HG02840 (cell line): ENCODE measurements at regions not wholly inside any gene's neighbourhood (a gene's known extent, or its start where the extent isn't known, plus 50 kb on each side); places are given as distances from the start of the nearest gene placed in this dataset.

Experiments used
- ATAC-seq: cut with Tn5 transposase; IDR thresholded peaks from one replicate; pipeline ENCODE4 v1.9.1; 2021; ENCODE audit warnings: mild to moderate bottlenecking, moderate library complexity, moderate number of reproducible peaks; ENCODE audit not compliant: unreplicated experiment, low FRiP score

- no peak for ATAC-seq
These were observed 102.8 kb upstream of the NUDT4 start for GRCh38 chr12:93274937-93275336.

- ATAC-seq = no peak
These were observed 102.1 kb upstream of the NUDT4 start for GRCh38 chr12:93275589-93275988.

- no peak for ATAC-seq
These were observed 97.9 kb upstream of the NUDT4 start for GRCh38 chr12:93279565-93280412.

- no peak for ATAC-seq
These were observed 90.6 kb upstream of the NUDT4 start for GRCh38 chr12:93287149-93287548.

- no peak for ATAC-seq
These were observed 89.1 kb upstream of the NUDT4 start for GRCh38 chr12:93288626-93289025.

GRCh38 chr12:93290391-93290790 is 87.3 kb upstream of the NUDT4 start:
- no peak for ATAC-seq

- ATAC-seq = no peak
These were observed 85.5 kb upstream of the NUDT4 start for GRCh38 chr12:93292213-93292612.

GRCh38 chr12:93292731-93293566 is 84.8 kb upstream of the NUDT4 start:
- ATAC-seq = no peak

- ATAC-seq = peak; percentile 53
These were observed 80.7 kb upstream of the NUDT4 start for GRCh38 chr12:93297032-93297431.

- no peak for ATAC-seq
These were observed 80.2 kb upstream of the NUDT4 start for GRCh38 chr12:93297536-93297935.

- no peak for ATAC-seq
These were observed 78.4 kb upstream of the NUDT4 start for GRCh38 chr12:93299262-93299846.

- ATAC-seq = no peak
These were observed 77.1 kb upstream of the NUDT4 start for GRCh38 chr12:93300611-93301021.

- ATAC-seq = no peak
These were observed 75.1 kb upstream of the NUDT4 start for GRCh38 chr12:93302331-93303229.

- ATAC-seq = no peak
These were observed 71.1 kb upstream of the NUDT4 start for GRCh38 chr12:93306636-93307035.

- ATAC-seq = no peak
These were observed 69.4 kb upstream of the NUDT4 start for GRCh38 chr12:93308281-93308680.

GRCh38 chr12:93311827-93312226 is 65.9 kb upstream of the NUDT4 start:
- ATAC-seq = no peak

GRCh38 chr12:93314177-93314497 is 63.6 kb upstream of the NUDT4 start:
- no peak for ATAC-seq

- ATAC-seq = no peak
These were observed 62.3 kb upstream of the NUDT4 start for GRCh38 chr12:93315385-93315906.

GRCh38 chr12:93315907-93316622 is 61.7 kb upstream of the NUDT4 start:
- no peak for ATAC-seq

- ATAC-seq = no peak
These were observed 61.1 kb upstream of the NUDT4 start for GRCh38 chr12:93316623-93316971.
